GM19035 (cell line): ENCODE measurements at regions not wholly inside any gene's neighbourhood (a gene's known extent, or its start where the extent isn't known, plus 50 kb on each side); places are given as distances from the start of the nearest gene placed in this dataset.

ENCODE experiments used
- ATAC-seq: cut with Tn5 transposase; IDR thresholded peaks from one replicate; pipeline ENCODE4 v1.9.1; 2021; ENCODE audit not compliant: unreplicated experiment

GRCh38 chr1:201742955-201743805, 85.8 kb upstream of the IPO9 start:
- ATAC-seq, result no peak

- ATAC-seq, result no peak
Observed at GRCh38 chr1:201745023-201745422, 83.9 kb upstream of the IPO9 start.

DNA sequence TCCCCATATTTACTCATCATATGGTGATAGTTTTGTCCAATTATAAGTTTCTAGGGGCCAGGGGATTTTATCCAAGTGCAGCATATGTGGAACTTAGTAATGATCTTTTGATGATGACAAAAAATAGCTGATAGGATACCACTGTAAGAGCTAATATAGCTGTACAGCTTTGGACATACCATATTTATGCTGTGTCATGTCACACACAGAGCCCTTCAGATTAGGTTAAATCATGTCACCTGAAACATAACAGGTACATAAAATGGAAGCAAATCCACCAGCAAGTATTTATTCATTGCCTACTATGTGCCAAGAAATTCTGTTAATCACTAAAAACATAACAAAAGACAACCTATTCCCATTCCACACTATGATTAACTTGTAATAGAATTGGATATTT, 82.8 kb upstream of the IPO9 start:
- ATAC-seq, result no peak

DNA sequence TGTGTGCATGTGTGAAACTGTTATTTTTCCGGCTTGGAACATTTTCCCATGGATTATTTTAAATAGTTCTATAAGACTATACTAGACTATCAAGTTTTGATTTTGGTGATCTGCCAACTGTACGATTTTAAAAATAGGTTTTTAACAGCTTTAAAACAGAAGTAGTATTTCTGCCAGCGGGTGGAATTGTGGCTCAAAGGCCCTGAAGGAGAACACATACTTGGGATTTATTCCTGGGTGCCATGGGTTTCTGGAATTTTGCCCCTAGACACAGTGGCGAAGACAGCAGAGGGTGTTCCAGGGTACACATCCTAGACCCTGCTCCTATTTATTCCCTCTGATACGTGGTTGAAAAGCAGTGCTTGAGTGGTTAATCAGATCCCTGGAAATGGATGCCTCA, 81.7 kb upstream of the IPO9 start:
- no peak for ATAC-seq

- ATAC-seq, result no peak
Observed at GRCh38 chr1:201748335-201748734, 80.6 kb upstream of the IPO9 start.

DNA sequence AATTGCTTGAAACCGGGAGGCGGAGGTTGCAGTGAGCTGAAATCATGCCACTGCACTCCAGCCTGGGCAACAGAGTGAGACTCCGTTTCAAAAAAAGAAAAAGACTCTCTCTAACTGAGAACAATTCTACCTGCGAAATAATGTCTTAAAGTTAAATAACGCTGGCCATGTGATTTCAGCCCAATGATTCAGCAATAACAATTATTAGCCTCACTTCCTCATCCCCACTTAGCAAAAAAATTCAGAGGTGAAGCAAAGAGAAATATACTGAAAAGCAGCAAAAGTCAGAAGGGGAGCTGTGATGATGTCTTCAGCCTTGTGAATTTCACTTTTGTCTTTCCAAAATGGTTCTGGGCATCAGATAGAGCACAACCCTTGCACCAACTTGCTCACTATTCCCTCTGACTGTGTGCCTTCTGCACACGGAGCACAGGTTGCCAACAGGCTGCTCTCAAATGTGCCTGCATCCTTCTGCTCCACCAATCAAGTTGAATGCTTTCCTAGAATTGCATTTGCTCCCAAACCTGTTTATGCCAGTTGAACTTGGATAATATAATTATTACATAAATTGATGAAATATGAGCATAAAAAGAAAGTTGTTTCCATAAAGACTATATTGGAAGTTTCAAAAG, 79.8 kb upstream of the IPO9 start:
- no peak for ATAC-seq

GRCh38 chr1:201750120-201750519, 78.8 kb upstream of the IPO9 start:
- ATAC-seq, result no peak

- ATAC-seq, result no peak
Observed at GRCh38 chr1:201750934-201751333, 78.0 kb upstream of the IPO9 start.

DNA sequence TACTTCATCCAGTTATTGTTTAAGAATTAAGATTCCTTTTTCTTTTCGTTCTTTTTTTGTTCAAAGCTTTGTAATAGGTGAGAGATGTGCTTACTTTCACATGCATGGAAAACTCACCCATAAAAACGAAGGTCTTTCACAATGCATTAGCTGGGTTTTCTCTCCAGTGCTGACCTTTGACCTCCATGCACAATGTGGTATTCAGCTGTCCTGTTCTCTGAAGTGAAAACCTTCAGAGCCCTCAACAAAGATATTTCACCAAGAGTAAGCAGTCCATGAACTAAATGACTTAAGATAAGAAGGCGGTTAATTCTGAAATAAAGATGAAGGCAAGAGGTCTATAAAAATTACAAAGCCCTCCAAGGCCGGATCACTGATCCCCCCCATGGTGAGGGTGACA, 77.1 kb upstream of the IPO9 start:
- ATAC-seq, result no peak

- ATAC-seq, result no peak
Observed at GRCh38 chr1:201752333-201752732, 76.6 kb upstream of the IPO9 start.

DNA sequence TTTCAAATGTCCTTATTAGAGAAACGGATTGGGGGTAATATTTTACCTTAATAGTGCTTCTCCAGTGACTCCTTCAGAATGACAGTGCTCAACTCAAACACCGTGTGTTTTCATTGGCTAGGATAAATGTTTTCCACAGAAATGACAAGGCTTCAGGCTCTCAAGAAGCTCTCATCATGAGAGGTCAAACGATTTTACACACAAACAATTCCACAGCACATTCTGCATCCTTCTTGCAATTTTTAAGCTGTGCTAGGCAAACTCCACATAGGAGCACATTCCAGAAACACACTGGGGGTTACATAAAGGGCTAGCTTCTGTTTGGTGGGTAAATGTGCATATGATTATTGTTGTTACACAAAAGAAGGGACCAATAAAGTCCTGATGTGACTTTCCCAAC, 75.5 kb upstream of the IPO9 start:
- no peak for ATAC-seq

- ATAC-seq, result no peak
Observed at GRCh38 chr1:201754353-201754752, 74.6 kb upstream of the IPO9 start.

DNA sequence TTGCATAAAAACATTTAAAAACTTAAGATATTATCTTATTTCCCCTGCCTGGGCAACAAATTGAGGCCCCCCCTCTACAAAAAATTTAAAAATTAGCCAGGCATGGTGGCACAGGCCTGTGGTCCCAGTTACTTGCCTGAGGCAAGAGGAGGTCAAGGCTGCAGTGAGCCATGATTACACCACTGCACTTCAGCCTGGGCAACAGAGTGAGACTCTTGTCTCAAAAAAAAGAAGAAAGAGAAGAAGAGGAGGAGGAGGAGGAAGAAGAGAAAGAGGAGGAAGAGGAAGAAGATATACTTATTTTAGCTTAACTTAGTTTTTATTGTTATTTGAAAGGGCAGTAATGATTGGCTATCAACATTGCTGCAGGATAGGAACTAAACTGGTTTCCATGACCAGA, 73.8 kb upstream of the IPO9 start:
- no peak for ATAC-seq

GRCh38 chr1:201756406-201756805, 72.6 kb upstream of the IPO9 start:
- no peak for ATAC-seq

DNA sequence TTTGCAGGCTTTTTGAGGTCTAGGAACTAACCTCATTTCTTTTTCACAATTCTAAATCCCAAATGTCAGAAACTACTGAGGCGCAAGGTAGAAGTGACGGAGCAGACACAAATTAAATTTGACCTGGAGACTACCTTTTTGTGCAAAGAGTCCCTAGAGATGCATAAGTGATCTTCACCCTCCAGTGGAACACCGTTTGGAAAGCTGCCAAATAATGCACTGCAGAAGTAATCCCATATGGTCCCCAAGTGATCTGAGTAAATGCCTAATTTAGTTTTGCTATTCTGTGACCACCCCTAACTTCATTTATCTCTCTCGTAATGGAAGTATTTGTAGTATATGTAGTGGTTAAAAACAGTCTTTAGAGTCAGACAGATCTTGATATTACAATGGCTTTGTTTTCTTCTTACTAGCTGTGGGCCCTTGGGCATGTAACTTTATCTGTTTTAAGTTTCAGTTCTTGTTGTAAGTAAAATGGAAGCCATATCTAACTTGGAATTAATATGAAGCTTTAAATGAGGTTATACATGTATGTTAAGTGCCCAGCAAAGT, 70.4 kb upstream of the IPO9 start:
- no peak for ATAC-seq

- ATAC-seq, result no peak
Observed at GRCh38 chr1:201759194-201759815, 69.7 kb upstream of the IPO9 start.

DNA sequence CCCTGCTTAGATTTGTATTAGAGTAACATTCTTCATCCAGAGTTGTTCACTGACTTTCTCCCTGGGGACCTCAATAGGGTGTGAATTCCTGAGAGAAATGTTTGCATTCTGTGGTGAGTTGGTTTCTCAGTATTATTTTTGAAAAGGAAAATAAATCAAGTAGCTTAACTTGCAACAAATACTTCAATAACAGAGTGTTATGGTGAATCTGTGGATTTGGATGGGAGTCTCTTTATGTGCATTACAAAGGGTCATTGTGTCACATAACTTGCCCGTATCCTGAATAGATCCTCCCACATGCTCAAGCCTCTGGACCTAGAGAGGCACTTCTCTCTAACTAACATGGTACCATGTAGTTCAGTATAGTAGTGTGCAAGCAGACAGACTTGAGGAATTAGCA, 68.4 kb upstream of the IPO9 start:
- ATAC-seq, result no peak

DNA sequence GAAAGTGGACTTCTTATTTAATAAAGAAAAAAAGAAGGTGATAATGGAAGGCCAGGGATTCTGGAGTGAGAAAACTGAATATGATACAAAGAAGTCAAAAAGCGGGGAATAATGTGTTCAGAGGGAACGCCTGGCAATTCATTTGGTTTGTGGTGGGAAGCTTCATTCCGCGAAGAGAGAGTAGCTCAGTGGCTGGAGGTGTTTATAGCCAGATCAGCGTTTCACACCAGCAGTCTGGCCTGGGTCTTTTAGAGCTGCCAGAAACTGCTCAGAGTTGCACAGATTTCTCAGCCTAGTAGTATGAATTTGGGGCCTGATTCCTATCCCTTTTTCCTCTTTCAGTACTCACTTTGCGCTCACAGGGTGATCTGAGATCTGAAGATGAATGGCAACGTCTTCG, 67.8 kb upstream of the IPO9 start:
- no peak for ATAC-seq

DNA sequence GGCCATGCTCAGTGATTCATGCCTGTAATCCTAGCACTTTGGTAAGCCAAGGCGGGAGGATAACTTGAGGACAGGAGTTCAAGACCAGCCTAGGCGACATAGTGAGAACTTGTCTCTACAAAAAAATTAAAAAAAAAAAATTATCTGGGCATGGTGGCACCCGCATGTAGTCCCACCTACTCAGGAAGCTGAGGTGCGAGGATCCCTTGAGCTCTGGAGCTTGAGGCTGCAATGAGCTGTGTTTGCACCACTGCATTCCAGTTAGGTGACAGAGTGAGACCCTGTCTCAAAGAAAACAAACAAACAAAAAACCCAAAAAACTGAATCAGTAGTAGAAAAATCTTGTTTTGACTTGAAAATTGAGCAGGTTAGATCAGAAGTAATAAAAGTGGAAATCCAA, 67.1 kb upstream of the IPO9 start:
- ATAC-seq, result no peak

- ATAC-seq, result no peak
Observed at GRCh38 chr1:201762381-201762780, 66.6 kb upstream of the IPO9 start.

DNA sequence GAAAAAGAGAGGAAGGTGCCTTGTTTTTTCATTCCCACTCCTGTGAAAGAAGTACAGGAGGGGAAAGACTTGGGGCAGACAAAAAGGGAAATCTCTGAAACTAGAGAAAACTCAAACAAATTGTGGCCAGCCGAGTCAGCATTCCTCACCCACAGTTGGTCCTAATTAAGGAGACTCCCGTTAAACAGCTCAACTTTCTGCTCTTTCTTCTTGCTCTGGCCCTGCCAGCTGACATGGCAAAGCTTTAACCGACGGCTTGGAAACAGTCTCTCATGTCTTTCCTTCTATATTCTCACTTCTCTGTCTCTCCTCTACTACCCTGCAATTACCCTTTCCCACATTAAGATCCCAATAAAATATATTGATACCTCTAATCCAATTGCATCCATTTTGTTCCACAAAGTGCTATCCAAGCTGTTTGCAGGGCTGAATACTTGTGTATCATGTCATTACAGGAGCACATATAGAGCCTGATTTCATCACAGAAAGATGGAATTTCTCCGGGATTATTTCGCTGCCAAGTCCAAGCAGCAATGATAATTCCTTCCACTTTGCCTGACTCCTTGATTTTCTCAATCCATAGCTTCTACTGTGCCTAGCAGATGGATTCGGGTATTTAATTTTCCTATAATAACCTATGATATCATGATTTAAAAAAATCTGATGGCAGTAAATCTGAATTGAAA, 65.4 kb upstream of the IPO9 start:
- no peak for ATAC-seq
